Mucosa of stomach (tissue), 1 donor: ENCODE measurements at regions not wholly inside any gene's neighbourhood (a gene's known extent, or its start where the extent isn't known, plus 50 kb on each side); places are given as distances from the start of the nearest gene placed in this dataset.

Experiments used
- H3K27me3 ChIP-seq: one replicate; pipeline ENCODE4 v1.7.0; 2013; ENCODE audit warnings: mild to moderate bottlenecking, low read length; ENCODE audit not compliant: control insufficient read depth, insufficient read depth
- H3K36me3 ChIP-seq: one replicate; pipeline ENCODE4 v1.7.0; 2013; ENCODE audit warnings: low read length; ENCODE audit not compliant: control insufficient read depth, insufficient read depth
- H3K4me1 ChIP-seq: one replicate; pipeline ENCODE4 v1.7.0; 2013; ENCODE audit warnings: mild to moderate bottlenecking, low read length; ENCODE audit not compliant: control insufficient read depth, insufficient read depth
- H3K4me3 ChIP-seq: one replicate; pipeline ENCODE4 v1.7.0; 2013; ENCODE audit warnings: low read length
- H3K9ac ChIP-seq: one replicate; pipeline ENCODE4 v1.7.0; 2013; ENCODE audit warnings: mild to moderate bottlenecking, low read length, moderate library complexity
- H3K9me3 ChIP-seq: one replicate; pipeline ENCODE4 v1.7.0; 2013; ENCODE audit warnings: mild to moderate bottlenecking, low read length, moderate library complexity; ENCODE audit not compliant: control insufficient read depth
- donor health status: Pancreatic carcinoma.

GRCh38 chr1:87706203-87706602 lies 377.5 kb downstream of the LMO4 start:
- Histone ChIP-seq H3K9ac (no peak overlapping the region), H3K36me3 (no peaks in the 10 kb centered on the region)

GRCh38 chr1:87706779-87707228 lies 378.1 kb downstream of the LMO4 start:
- H3K9me3 ChIP-seq, result no peaks in the 10 kb centered on the region
- no peak overlapping the region for H3K4me3 ChIP-seq
- H3K36me3 ChIP-seq, result no peaks in the 10 kb centered on the region
- H3K27me3 ChIP-seq, result no peaks in the 10 kb centered on the region
- no peaks in the 10 kb centered on the region for H3K4me1 ChIP-seq
- no peak overlapping the region for H3K9ac ChIP-seq

More at GRCh38 chr1:87706203-87706602, 377.5 kb downstream of the LMO4 start:
- no peak overlapping the region for H3K4me3 ChIP-seq
- no peaks in the 10 kb centered on the region for H3K27me3 ChIP-seq
- no peaks in the 10 kb centered on the region for H3K9me3 ChIP-seq
- H3K4me1 ChIP-seq, result no peaks in the 10 kb centered on the region

DNA sequence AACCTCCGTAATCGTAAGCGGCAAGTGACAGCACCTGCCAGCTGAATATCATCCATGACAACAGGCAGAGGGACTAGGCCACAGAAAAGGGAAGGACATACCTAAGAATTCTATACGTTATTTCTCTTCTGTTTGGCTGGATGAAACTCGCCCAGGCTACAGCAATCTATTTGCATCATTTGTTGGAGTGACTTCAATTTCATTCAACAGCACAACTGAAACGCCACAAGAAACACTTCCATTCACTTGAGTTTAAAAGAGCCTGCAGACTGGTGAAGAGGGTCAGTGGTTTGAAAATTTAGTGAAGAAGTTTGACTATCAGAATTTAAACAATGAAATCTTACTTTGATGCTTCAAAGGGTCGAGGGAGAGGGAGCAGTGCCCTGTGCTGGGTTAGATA lies 378.7 kb downstream of the LMO4 start:
- Histone ChIP-seq H3K9me3 (no peaks in the 10 kb centered on the region), H3K27me3 (no peaks in the 10 kb centered on the region), H3K4me1 (no peaks in the 10 kb centered on the region), H3K9ac (no peak overlapping the region), H3K36me3 (no peaks in the 10 kb centered on the region), H3K4me3 (no peak overlapping the region)

GRCh38 chr1:87712261-87713010 lies 383.8 kb downstream of the LMO4 start:
- Histone ChIP-seq H3K27me3 (no peaks in the 10 kb centered on the region), H3K9ac (no peak overlapping the region), H3K36me3 (no peaks in the 10 kb centered on the region), H3K4me3 (no peak overlapping the region), H3K4me1 (no peaks in the 10 kb centered on the region), H3K9me3 (no peaks in the 10 kb centered on the region)

DNA sequence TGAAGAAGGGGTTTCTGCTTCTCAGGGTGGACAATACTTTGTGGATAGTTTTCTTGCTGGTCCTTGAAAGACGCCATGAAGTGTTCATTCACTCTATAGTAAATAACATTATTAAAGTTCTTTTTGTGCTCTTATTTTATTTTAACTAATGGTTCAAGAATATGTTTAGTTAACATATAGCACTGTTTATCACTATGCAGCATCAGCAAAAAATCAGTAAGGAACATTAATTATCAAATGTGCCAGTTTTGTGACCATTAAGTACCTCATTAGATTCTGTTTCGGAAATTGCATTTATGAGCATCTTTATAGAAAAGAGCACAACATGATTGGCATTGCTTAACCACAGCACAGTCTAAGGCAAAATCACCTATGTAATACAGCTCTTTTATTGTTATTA lies 385.6 kb downstream of the LMO4 start:
- Histone ChIP-seq H3K9ac (no peak overlapping the region), H3K4me3 (no peak overlapping the region)

DNA sequence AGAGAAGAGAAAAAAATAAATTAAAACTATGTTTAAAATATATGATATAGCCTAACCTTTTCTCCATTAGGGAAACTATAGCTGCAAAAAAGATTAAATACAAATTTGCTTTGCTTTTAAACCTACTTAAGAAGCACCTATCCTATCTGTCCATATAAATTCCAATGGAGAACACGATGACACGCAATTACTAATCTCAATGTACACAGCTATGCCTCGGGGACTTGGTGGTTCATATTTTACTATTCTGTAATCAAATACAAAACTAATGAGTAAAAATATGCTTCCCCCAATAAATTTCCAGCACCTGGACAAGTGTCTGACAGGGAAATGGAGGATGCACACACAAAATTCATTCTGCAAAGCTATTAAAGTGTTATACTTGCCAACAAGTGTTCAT lies 386.4 kb downstream of the LMO4 start:
- Histone ChIP-seq H3K4me1 (no peaks in the 10 kb centered on the region), H3K36me3 (no peaks in the 10 kb centered on the region), H3K9me3 (no peaks in the 10 kb centered on the region), H3K27me3 (no peaks in the 10 kb centered on the region), H3K4me3 (no peak overlapping the region), H3K9ac (no peak overlapping the region)

More for the DNA sequence above, 385.6 kb downstream of the LMO4 start:
- Histone ChIP-seq H3K4me1 (no peaks in the 10 kb centered on the region), H3K36me3 (no peaks in the 10 kb centered on the region), H3K9me3 (no peaks in the 10 kb centered on the region), H3K27me3 (no peaks in the 10 kb centered on the region)

GRCh38 chr1:87715471-87715870 lies 386.8 kb downstream of the LMO4 start:
- no peaks in the 10 kb centered on the region for H3K27me3 ChIP-seq
- no peaks in the 10 kb centered on the region for H3K4me1 ChIP-seq
- no peak overlapping the region for H3K4me3 ChIP-seq
- no peaks in the 10 kb centered on the region for H3K9me3 ChIP-seq
- H3K9ac ChIP-seq, result no peak overlapping the region
- H3K36me3 ChIP-seq, result no peaks in the 10 kb centered on the region

GRCh38 chr1:87717157-87717670 lies 388.5 kb downstream of the LMO4 start:
- no peaks in the 10 kb centered on the region for H3K4me1 ChIP-seq
- H3K9ac ChIP-seq, result no peak overlapping the region
- H3K9me3 ChIP-seq, result no peaks in the 10 kb centered on the region
- H3K4me3 ChIP-seq, result no peak overlapping the region
- H3K27me3 ChIP-seq, result no peaks in the 10 kb centered on the region
- H3K36me3 ChIP-seq, result no peaks in the 10 kb centered on the region

DNA sequence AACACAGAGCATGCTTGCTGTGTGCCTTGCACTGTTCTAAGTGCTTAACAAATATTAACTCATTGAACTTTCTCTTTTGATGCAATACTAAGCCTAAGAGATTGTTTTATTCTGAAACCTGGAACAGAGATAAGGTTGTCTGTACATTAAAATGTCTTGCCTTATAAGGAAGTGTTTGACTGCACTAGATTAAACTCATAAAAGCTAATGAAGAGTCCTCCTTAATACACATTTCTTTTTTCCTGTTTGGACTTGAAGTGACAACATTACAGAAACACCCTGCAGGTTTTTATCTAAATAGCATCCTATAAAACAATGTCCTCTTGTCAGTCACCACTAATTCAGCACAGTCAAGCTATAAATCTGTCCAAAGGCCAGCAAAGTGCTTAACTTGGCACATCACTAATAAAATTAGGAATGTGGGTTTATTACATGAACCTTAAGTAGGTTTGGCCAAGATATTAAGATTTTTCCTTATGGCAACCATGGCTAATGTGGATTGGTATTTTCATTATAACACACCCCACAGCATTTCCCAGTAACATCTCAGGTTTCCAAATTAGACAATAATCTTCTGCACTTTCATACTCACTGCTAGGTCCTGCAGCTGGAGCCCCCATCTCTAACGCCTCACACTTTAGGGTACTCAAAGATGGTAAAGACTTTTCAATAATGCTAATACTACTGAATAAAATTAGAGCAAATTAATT lies 389.7 kb downstream of the LMO4 start:
- Histone ChIP-seq H3K9ac (no peak overlapping the region), H3K9me3 (no peaks in the 10 kb centered on the region)

DNA sequence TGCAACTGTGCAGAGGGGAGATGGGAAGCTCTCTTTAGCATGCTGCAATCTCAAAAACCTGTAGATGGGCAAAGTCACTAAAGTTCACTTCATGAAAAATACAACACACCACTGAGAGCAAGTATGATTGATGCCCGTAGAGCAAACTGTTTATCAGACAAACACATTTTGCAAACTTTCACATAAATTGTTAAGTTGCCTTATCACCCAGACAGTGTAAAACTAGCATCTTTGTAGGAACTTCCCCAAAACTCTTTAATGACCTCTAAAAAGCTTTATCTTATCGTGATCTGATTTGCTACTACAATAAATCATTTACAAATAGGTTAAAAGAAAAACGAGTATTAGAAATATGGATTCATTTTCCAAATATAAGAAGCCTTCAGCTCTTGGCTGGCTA lies 391.0 kb downstream of the LMO4 start:
- no peaks in the 10 kb centered on the region for H3K27me3 ChIP-seq
- no peaks in the 10 kb centered on the region for H3K36me3 ChIP-seq
- no peaks in the 10 kb centered on the region for H3K4me1 ChIP-seq
- no peaks in the 10 kb centered on the region for H3K9me3 ChIP-seq
- H3K9ac ChIP-seq, result no peak overlapping the region
- no peak overlapping the region for H3K4me3 ChIP-seq

More for the DNA sequence above, 389.7 kb downstream of the LMO4 start:
- no peak overlapping the region for H3K4me3 ChIP-seq
- no peaks in the 10 kb centered on the region for H3K36me3 ChIP-seq
- H3K27me3 ChIP-seq, result no peaks in the 10 kb centered on the region
- no peaks in the 10 kb centered on the region for H3K4me1 ChIP-seq

DNA sequence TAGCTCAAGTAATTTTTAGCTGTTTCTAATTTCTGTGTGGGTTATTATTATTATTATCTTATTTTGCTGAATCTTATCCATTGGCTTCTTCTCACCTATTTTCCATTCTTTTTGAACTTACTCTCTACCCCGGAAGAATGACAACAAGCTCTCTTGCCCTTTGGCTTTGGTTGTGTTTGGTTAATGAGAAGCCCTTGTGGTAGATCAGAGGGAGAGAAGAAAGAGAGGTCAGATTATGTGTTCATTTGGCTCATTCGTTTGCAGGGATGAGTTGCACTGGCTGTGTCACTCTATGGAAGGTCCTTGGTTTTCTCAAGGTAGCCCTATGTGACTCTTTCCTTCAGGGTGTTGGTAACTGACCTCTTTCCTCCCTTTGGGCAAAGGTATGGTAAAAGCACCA lies 391.9 kb downstream of the LMO4 start:
- Histone ChIP-seq H3K36me3 (no peaks in the 10 kb centered on the region), H3K4me1 (no peaks in the 10 kb centered on the region), H3K27me3 (no peaks in the 10 kb centered on the region), H3K4me3 (no peak overlapping the region), H3K9me3 (no peaks in the 10 kb centered on the region), H3K9ac (no peak overlapping the region)

DNA sequence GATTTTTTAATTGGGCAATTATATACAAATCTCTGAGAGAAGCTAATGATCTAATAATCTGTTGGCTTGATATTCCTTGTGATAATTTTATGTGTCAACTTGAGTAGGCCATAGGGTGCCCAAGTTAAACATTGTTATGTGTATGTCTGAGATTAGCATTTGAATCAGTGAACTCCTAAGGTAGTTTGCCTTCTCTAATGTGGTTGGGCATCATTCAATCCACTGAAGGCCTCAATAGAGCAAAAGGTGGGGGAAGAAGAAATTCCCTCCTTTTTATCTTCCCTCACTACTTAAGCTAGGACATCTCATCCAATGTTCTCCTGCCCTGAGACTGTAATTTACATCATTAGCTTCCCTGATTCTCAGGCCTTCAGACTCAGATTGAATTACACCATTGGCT lies 394.5 kb downstream of the LMO4 start:
- no peak overlapping the region for H3K9ac ChIP-seq
- no peaks in the 10 kb centered on the region for H3K9me3 ChIP-seq
- no peaks in the 10 kb centered on the region for H3K36me3 ChIP-seq
- H3K4me3 ChIP-seq, result no peak overlapping the region
- H3K4me1 ChIP-seq, result no peaks in the 10 kb centered on the region
- no peaks in the 10 kb centered on the region for H3K27me3 ChIP-seq
